Trophoblast cell (in vitro differentiated cells and primary cell): ENCODE measurements at regions not wholly inside any gene's neighbourhood (a gene's known extent, or its start where the extent isn't known, plus 50 kb on each side); places are given as distances from the start of the nearest gene placed in this dataset.

Source experiments
- DNase-seq, 2 donors: peaks; one replicate each; pipeline ENCODE4 v3.0.0-alpha.2; 2016
- H2AFZ ChIP-seq: 2 replicates; pipeline ENCODE4 v1.6.1; 2013; ENCODE audit warnings: low read length, moderate library complexity, mild to moderate bottlenecking; ENCODE audit not compliant: insufficient read depth, poor library complexity
- H2AK5ac ChIP-seq: 2 replicates; pipeline ENCODE4 v1.6.1; 2013; ENCODE audit warnings: mild to moderate bottlenecking, low read length
- H2BK120ac ChIP-seq: 2 replicates; pipeline ENCODE4 v1.6.1; 2013; ENCODE audit warnings: low read length, mild to moderate bottlenecking, moderate library complexity; ENCODE audit not compliant: insufficient read depth, poor library complexity
- H2BK12ac ChIP-seq: 2 replicates; pipeline ENCODE4 v1.6.1; 2013; ENCODE audit warnings: mild to moderate bottlenecking, low read length, moderate library complexity
- H2BK5ac ChIP-seq: 2 replicates; pipeline ENCODE4 v1.6.1; 2013; ENCODE audit warnings: low read length, low read depth, moderate library complexity, mild to moderate bottlenecking; ENCODE audit not compliant: poor library complexity
- H3K14ac ChIP-seq: 2 replicates; pipeline ENCODE4 v1.6.1; 2013; ENCODE audit warnings: mild to moderate bottlenecking, low read length
- H3K18ac ChIP-seq: 2 replicates; pipeline ENCODE4 v1.6.1; 2013; ENCODE audit warnings: mild to moderate bottlenecking, low read length
- H3K23ac ChIP-seq: 2 replicates; pipeline ENCODE4 v1.6.1; 2013; ENCODE audit warnings: low read length
- H3K27ac ChIP-seq: 2 replicates; pipeline ENCODE4 v1.5.1; 2013; ENCODE audit warnings: low read depth, mild to moderate bottlenecking, inconsistent platforms, low read length, moderate library complexity
- H3K27me3 ChIP-seq: 2 replicates; pipeline ENCODE4 v1.6.1; 2013; ENCODE audit warnings: inconsistent platforms, mild to moderate bottlenecking, low read length, moderate library complexity; ENCODE audit not compliant: insufficient read depth
- H3K36me3 ChIP-seq, 2 experiments: 1 replicate in 1 of 2; 2 replicates in 1 of 2; pipeline ENCODE4 v1.6.1; 2013; ENCODE audit warnings: low read length in 2 of 2, mild to moderate bottlenecking in 2 of 2, moderate library complexity in 1 of 2; ENCODE audit not compliant: insufficient read depth in 2 of 2, control insufficient read depth in 1 of 2
- H3K4ac ChIP-seq: 2 replicates; pipeline ENCODE4 v1.6.1; 2013; ENCODE audit warnings: low read depth, mild to moderate bottlenecking, low read length, moderate library complexity
- H3K4me1 ChIP-seq, 2 experiments: 1 replicate in 1 of 2; 2 replicates in 1 of 2; pipeline ENCODE4 v1.6.1; 2013; ENCODE audit warnings: low read length in 2 of 2, mild to moderate bottlenecking in 2 of 2, moderate library complexity in 1 of 2; ENCODE audit not compliant: insufficient read depth in 2 of 2, control insufficient read depth in 1 of 2
- H3K4me2 ChIP-seq: 2 replicates; pipeline ENCODE4 v1.6.1; 2013; ENCODE audit warnings: inconsistent platforms, mild to moderate bottlenecking, low read length, moderate library complexity
- H3K4me3 ChIP-seq: 2 replicates; pipeline ENCODE4 v1.5.1; 2013; ENCODE audit warnings: mild to moderate bottlenecking, low read depth, low read length, inconsistent platforms
- H3K79me1 ChIP-seq: one replicate; pipeline ENCODE4 v1.6.1; 2013; ENCODE audit warnings: low read length
- H3K79me2 ChIP-seq: 2 replicates; pipeline ENCODE4 v1.6.1; 2013; ENCODE audit warnings: low read length, mild to moderate bottlenecking; ENCODE audit not compliant: control insufficient read depth, insufficient read depth, poor library complexity
- H3K9ac ChIP-seq: 2 replicates; pipeline ENCODE4 v1.6.1; 2013; ENCODE audit warnings: mild to moderate bottlenecking, low read length
- H3K9me3 ChIP-seq: 2 replicates; pipeline ENCODE4 v1.6.1; 2013; ENCODE audit warnings: low read depth, mild to moderate bottlenecking, control low read depth, inconsistent platforms, low read length; ENCODE audit not compliant: insufficient read depth
- H4K12ac ChIP-seq: 2 replicates; pipeline ENCODE4 v1.6.1; 2013; ENCODE audit warnings: low read depth, mild to moderate bottlenecking, low read length, moderate library complexity
- H4K8ac ChIP-seq: 2 replicates; pipeline ENCODE4 v1.6.1; 2013; ENCODE audit warnings: low read depth, mild to moderate bottlenecking, low read length, moderate library complexity
- H4K91ac ChIP-seq: one replicate; pipeline ENCODE4 v1.6.1; 2013; ENCODE audit warnings: low read depth, mild to moderate bottlenecking, low read length, moderate library complexity
- WGBS: extraction: QIAGEN DNeasy Blood & Tissue Kit; methylation state at CpG from one replicate; pipeline ENCODE4 v1.1.7; 2013; ENCODE audit warnings: missing lambda C conversion rate; ENCODE audit not compliant: insufficient read length, insufficient coverage; ENCODE audit errors: extremely low coverage; 5-methylcytosine and 5-hydroxymethylcytosine counted together

DNA sequence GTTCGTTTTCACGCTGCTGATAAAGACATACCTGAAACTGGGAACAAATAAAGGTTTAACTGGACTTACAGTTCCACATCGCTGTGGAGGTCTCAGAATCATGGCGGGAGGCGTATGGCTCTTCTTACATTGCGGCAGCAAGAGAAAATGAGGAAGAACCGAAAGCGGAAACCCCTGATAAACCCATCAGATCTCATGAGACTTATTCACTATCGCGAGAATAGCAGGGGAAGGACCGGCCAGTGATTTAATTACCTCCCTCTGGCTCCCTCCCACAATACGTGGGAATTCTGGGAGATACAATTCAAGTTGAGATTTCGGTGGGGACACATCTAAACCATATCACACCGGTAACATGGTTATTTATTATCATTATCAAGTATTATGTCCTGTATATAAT is 2204.5 kb downstream of the ARAP2 start:
- Histone ChIP-seq H3K4me3 (no peak overlapping the region), H2BK5ac (no peak overlapping the region), H3K79me1 (no peaks in the 10 kb centered on the region), H2BK120ac (no peak overlapping the region), H3K18ac (no peak overlapping the region), H3K27ac (no peak overlapping the region), H3K36me3 (no peaks in the 10 kb centered on the region), H3K4ac (no peak overlapping the region), H2BK12ac (no peak overlapping the region), H3K14ac (no peak overlapping the region), H3K79me2 (no peaks in the 10 kb centered on the region), H3K4me2 (no peak overlapping the region), H4K91ac (no peak overlapping the region), H3K9ac (no peak overlapping the region), H4K12ac (no peak overlapping the region), H3K4me1 (no peaks in the 10 kb centered on the region), H2AK5ac (no peak overlapping the region), H3K23ac (no peak overlapping the region), H2AFZ (no peak overlapping the region), H4K8ac (no peak overlapping the region), H3K27me3 (no peaks in the 10 kb centered on the region), H3K9me3 (no peaks in the 10 kb centered on the region)
- no peak for DNase-seq
- no CpG with 5 or more reads among the region's 14 CpGs for whole genome bisulfite sequencing

DNA sequence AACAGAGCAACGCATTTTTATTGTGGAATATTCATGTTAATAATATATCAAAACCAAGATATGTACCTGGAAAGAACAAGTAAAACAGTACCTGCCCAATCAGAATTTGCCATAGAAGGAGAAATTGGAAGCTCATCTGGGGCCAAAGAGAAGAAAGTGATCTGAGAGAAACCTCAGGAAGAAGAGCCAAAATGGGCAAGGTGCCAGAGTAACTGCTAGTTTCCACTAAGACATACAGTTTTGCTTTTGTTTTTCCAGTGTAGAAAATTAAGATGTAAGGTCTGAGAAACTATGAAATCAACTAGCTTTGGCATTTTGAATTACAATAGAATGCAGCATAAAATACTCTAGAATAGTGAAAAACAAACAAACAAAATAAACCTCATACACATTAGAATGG is 2201.2 kb downstream of the ARAP2 start:
- Histone ChIP-seq H4K8ac (no peak overlapping the region), H2AK5ac (no peak overlapping the region), H2BK12ac (no peak overlapping the region), H3K18ac (no peak overlapping the region), H3K4me1 (peaks cover 0 to 2% of the 10 kb centered on the region in 2 experiments), H3K27ac (no peak overlapping the region), H2AFZ (no peak overlapping the region), H2BK120ac (no peak overlapping the region), H3K27me3 (no peaks in the 10 kb centered on the region), H3K4me3 (no peak overlapping the region), H4K12ac (no peak overlapping the region), H3K79me2 (no peaks in the 10 kb centered on the region), H3K36me3 (no peaks in the 10 kb centered on the region), H4K91ac (no peak overlapping the region), H3K23ac (no peak overlapping the region), H3K9me3 (no peaks in the 10 kb centered on the region), H3K4me2 (no peak overlapping the region), H3K9ac (no peak overlapping the region), H3K14ac (no peak overlapping the region), H3K79me1 (no peaks in the 10 kb centered on the region), H2BK5ac (no peak overlapping the region), H3K4ac (no peak overlapping the region)
- no peak for DNase-seq
- no CpG with 5 or more reads among the region's 1 CpG for WGBS

DNA sequence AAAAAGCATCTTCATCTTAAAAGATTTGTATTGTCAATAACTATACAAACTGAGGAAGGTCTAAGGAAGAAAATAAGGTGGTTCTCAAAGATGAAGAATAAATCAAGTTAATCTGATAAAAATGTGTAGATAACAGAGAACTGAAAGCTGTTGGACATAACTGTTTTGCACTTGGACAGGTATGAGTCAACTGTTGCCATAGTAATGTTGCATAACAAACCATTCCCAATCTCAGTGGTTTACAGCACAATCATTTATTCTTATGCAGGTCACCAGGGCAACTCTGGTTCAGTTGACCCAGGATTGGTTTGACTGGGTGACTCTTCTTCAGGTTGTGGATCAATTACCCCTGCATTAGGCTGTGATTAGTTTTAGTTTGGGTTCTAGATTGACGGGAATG is 2197.7 kb downstream of the ARAP2 start:
- DNase-seq = peak; percentile 31 to 89
- Histone ChIP-seq H2AK5ac (no peak overlapping the region), H3K23ac (no peak overlapping the region), H4K91ac (no peak overlapping the region), H2BK12ac (no peak overlapping the region), H2BK5ac (no peak overlapping the region), H3K9ac (no peak overlapping the region), H3K14ac (no peak overlapping the region), H2AFZ (no peak overlapping the region), H3K4me2 (no peak overlapping the region), H2BK120ac (no peak overlapping the region), H4K8ac (no peak overlapping the region), H3K79me2 (no peaks in the 10 kb centered on the region), H3K4me3 (no peak overlapping the region), H3K4ac (no peak overlapping the region), H3K27ac (no peak overlapping the region), H3K18ac (no peak overlapping the region), H3K9me3 (no peaks in the 10 kb centered on the region), H3K4me1 (peaks cover 0 to 2% of the 10 kb centered on the region in 2 experiments), H3K27me3 (no peaks in the 10 kb centered on the region), H3K79me1 (no peaks in the 10 kb centered on the region), H4K12ac (no peak overlapping the region), H3K36me3 (no peaks in the 10 kb centered on the region)
- no CpG with 5 or more reads among the region's 1 CpG for WGBS

DNA sequence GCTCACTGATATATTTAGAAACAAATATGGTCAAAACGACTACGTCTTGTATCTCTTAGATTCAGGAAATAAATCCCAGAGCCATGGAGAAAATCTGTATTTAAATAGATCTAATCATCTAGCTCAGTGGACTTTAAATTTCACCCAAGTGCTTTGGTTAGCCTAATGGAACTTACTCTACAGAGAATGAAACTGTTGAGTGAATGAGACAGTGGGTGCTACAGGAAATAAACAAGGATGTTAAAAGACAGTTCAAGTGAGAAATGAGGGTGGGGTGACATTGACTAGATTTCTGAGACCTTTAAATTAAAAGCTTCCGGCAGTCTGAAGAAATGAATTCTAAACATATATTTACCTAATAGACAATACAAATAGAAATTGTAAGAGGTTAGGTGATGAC is 2197.0 kb downstream of the ARAP2 start:
- H3K18ac ChIP-seq = no peak overlapping the region
- no peak overlapping the region for H3K4me2 ChIP-seq
- no peaks in the 10 kb centered on the region for H3K9me3 ChIP-seq
- no peak for DNase-seq
- peaks cover 0 to 2% of the 10 kb centered on the region in 2 experiments for H3K4me1 ChIP-seq
- H2AK5ac ChIP-seq = no peak overlapping the region
- H3K36me3 ChIP-seq = no peaks in the 10 kb centered on the region
- no peak overlapping the region for H4K91ac ChIP-seq
- no CpG with 5 or more reads among the region's 3 CpGs for whole genome bisulfite sequencing
- H3K27me3 ChIP-seq = no peaks in the 10 kb centered on the region
- no peak overlapping the region for H3K14ac ChIP-seq
- H3K79me2 ChIP-seq = no peaks in the 10 kb centered on the region
- H4K12ac ChIP-seq = no peak overlapping the region
- H3K23ac ChIP-seq = no peak overlapping the region
- H3K79me1 ChIP-seq = no peaks in the 10 kb centered on the region
- no peak overlapping the region for H4K8ac ChIP-seq
- no peak overlapping the region for H2BK12ac ChIP-seq
- no peak overlapping the region for H3K4me3 ChIP-seq
- no peak overlapping the region for H2AFZ ChIP-seq
- H3K4ac ChIP-seq = no peak overlapping the region
- no peak overlapping the region for H2BK120ac ChIP-seq
- no peak overlapping the region for H2BK5ac ChIP-seq
- H3K27ac ChIP-seq = no peak overlapping the region
- no peak overlapping the region for H3K9ac ChIP-seq
